ENCODE measurements at regions not wholly inside any gene's neighbourhood (a gene's known extent, or its start where the extent isn't known, plus 50 kb on each side); places are given as distances from the start of the nearest gene placed in this dataset.

DNA sequence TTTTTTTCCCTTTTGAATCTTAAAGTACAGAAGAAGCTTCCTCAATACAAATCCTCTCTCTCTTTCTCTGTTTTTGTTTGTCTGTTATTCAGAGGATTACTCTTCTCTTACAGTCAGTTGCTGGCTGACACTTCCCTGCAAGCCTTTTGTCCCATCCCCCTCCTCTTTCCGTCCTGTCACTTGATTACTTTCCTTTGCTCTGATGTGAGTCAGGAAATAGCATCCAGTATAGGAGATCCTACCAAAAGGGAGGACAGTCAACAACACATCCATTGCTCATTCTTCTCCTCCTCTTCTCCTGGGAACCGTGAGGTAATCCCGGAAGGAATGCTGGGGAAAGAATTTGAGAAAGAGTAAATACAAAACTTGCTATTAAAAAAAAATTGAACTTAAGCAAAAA, 79.3 kb upstream of the SCN7A start:
- intact Hi-C loops (cut with DNase I), result no loop called here
- ATAC-seq (no peak), DNase-seq (no peak)
- Histone ChIP-seq H3K9me3 (no peaks in the 10 kb centered on the region), H3K27me3 (no peaks in the 10 kb centered on the region), H3K4me3 (no peak overlapping the region), H3K4me1 (no peaks in the 10 kb centered on the region), H3K27ac (no peak overlapping the region), H3K36me3 (no peaks in the 10 kb centered on the region)
- TF ChIP-seq, protein P1, sequence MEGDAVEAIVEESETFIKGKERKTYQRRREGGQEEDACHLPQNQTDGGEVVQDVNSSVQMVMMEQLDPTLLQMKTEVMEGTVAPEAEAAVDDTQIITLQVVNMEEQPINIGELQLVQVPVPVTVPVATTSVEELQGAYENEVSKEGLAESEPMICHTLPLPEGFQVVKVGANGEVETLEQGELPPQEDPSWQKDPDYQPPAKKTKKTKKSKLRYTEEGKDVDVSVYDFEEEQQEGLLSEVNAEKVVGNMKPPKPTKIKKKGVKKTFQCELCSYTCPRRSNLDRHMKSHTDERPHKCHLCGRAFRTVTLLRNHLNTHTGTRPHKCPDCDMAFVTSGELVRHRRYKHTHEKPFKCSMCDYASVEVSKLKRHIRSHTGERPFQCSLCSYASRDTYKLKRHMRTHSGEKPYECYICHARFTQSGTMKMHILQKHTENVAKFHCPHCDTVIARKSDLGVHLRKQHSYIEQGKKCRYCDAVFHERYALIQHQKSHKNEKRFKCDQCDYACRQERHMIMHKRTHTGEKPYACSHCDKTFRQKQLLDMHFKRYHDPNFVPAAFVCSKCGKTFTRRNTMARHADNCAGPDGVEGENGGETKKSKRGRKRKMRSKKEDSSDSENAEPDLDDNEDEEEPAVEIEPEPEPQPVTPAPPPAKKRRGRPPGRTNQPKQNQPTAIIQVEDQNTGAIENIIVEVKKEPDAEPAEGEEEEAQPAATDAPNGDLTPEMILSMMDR (IDR thresholded peaks at IDR 0.05), result no peak

DNA sequence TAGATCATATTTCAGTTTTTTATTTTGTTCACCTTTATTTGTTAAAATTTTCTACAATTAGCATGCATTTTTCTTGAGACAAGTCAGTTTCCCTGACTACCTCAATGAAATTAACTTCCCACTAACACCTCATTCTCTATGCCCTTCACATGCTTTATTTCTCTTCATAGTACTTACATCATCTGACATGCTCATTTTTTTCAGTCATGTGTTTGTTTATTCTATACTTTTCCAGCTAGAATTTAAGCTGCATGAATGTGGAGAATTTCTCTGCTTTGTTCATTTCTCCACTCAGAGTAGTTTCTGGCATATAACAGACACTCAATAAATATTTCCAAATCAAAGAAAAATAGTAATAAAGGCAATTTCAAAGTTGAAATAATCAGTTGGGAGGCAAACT, 78.9 kb upstream of the SCN7A start:
- DNase-seq, result no peak
- ATAC-seq, result no peak
- H3K4me1 ChIP-seq, result no peaks in the 10 kb centered on the region

DNA sequence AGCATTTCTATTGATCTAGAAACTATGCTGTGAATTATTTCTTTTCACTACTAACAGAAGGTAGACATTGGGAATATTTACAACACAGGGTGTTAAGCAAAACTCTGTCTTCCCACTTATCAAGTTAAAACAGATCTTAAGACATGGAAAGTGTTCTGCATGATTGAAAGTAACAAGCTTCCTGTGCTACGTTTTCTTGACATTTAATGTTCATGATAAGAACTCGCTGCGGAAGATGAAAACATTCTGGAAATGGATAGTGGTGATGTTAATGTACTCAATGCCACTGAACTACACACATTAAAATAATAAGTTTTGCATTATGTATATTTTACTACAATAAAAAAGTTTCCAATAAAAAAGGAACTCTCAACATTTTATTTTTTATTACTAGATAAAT, 74.4 kb upstream of the SCN7A start:
- Histone ChIP-seq H3K4me1 (no peaks in the 10 kb centered on the region), H3K36me3 (no peaks in the 10 kb centered on the region), H3K27ac (no peak overlapping the region), H3K4me3 (no peak overlapping the region), H3K9me3 (no peaks in the 10 kb centered on the region), H3K27me3 (no peaks in the 10 kb centered on the region)
- TF ChIP-seq, protein P1 (IDR thresholded peaks at IDR 0.05), result no peak
- ATAC-seq (no peak), DNase-seq (no peak)
- intact Hi-C loops (cut with DNase I), result no loop called here

More for the DNA sequence above, 78.9 kb upstream of the SCN7A start:
- H3K9me3 ChIP-seq, result no peaks in the 10 kb centered on the region
- H3K27ac ChIP-seq, result no peak overlapping the region
- H3K4me3 ChIP-seq, result no peak overlapping the region
- H3K27me3 ChIP-seq, result no peaks in the 10 kb centered on the region
- TF ChIP-seq, protein P1 (IDR thresholded peaks at IDR 0.05), result no peak
- H3K36me3 ChIP-seq, result no peaks in the 10 kb centered on the region
- intact Hi-C loops (cut with DNase I), result no loop called here

DNA sequence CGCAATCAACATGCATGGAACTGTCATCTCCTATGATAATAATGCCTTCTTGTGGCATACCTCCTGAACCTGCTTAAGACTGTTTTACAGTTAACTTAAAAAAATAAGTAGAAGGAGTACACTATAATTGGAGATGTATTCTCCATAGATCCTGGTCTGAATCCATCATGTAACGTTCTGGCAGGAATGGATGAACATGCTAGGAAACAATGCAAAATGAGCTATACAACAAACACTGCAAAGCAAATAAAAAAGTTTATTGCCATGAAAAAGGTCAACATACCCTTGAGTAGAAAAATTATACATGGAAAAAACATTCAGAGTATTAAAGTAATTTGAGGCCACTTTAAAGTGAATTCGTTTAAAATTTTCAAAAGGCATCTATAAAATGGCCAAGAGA, 71.5 kb upstream of the SCN7A start:
- intact Hi-C loops (cut with DNase I), result no loop called here
- no peak for DNase-seq
- ATAC-seq, result no peak
- H3K4me3 ChIP-seq, result no peak overlapping the region
- H3K4me1 ChIP-seq, result no peaks in the 10 kb centered on the region
- H3K9me3 ChIP-seq, result no peaks in the 10 kb centered on the region
- no peak overlapping the region for H3K27ac ChIP-seq
- no peaks in the 10 kb centered on the region for H3K36me3 ChIP-seq
- TF ChIP-seq, protein P1 (IDR thresholded peaks at IDR 0.05), result no peak
- H3K27me3 ChIP-seq, result no peaks in the 10 kb centered on the region

DNA sequence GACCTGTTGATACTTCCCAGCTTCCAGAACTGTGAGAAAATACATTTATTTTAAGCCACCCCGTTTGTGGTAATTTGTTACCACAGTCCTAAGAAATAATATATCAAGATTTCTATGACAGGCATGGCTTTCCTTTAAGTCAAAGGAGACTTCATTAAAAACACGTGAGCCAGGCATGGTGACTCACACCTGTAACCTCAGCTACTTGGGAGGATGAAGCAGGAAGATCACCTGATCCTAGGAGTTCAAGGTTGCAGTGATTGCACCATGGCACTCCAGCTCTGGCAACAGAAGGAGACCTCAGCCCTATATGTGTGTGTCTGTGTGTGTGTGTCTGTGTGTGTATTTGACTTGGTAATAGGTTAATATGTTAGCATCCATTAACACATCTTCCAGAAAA, 69.8 kb upstream of the SCN7A start:
- no peak overlapping the region for H3K4me3 ChIP-seq
- H3K4me1 ChIP-seq, result no peaks in the 10 kb centered on the region
- TF ChIP-seq, protein P1 (IDR thresholded peaks at IDR 0.05), result no peak
- intact Hi-C loops (cut with DNase I), result no loop called here
- H3K27ac ChIP-seq, result no peak overlapping the region
- H3K27me3 ChIP-seq, result no peaks in the 10 kb centered on the region
- no peaks in the 10 kb centered on the region for H3K36me3 ChIP-seq
- ATAC-seq (no peak), DNase-seq (no peak)
- no peaks in the 10 kb centered on the region for H3K9me3 ChIP-seq

DNA sequence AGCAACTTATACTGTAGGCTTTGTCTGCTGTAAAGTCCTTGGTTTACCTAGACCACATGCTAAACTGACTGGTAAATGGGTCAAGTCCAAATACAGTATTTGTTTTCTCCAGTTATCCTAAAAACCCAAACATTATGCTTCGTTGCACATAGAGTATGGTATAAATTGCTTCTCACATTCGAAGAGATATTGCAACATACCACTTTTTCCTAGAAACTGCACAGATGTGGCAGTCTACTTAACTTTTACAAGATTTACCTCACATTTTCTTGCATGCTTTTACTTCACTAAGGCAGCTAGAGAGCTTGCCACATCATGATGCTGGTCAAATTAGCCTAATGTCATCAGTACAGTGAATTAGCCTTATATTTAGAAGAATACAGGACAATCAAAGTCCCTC, 66.0 kb upstream of the SCN7A start:
- no peak overlapping the region for H3K4me3 ChIP-seq
- TF ChIP-seq, protein P1 (IDR thresholded peaks at IDR 0.05), result no peak
- no peaks in the 10 kb centered on the region for H3K4me1 ChIP-seq
- intact Hi-C loops (cut with DNase I), result no loop called here
- H3K27ac ChIP-seq, result no peak overlapping the region
- ATAC-seq, result no peak
- H3K36me3 ChIP-seq, result no peaks in the 10 kb centered on the region
- no peaks in the 10 kb centered on the region for H3K9me3 ChIP-seq
- H3K27me3 ChIP-seq, result no peaks in the 10 kb centered on the region
- no peak for DNase-seq

Data from upper lobe of right lung (tissue), 1 donor.